DOHH2 (cell line): ENCODE measurements at regions not wholly inside any gene's neighbourhood (a gene's known extent, or its start where the extent isn't known, plus 50 kb on each side); places are given as distances from the start of the nearest gene placed in this dataset.

Source experiments
- CTCF ChIP-seq: fragments of 200-600 bp; sonication (generic); IDR thresholded peaks from one replicate; pipeline ENCODE4 v1.5.1; 2014; ENCODE audit warnings: antibody characterized with exemption, mild to moderate bottlenecking, low read depth, low read length; ENCODE audit not compliant: poor library complexity, severe bottlenecking
- EZH2phosphoT487 ChIP-seq: fragments of 200-600 bp; sonication (generic); IDR thresholded peaks from 2 replicates; pipeline ENCODE4 v1.6.1; 2017; ENCODE audit warnings: borderline replicate concordance, mild to moderate bottlenecking, antibody characterized with exemption, low read length, moderate library complexity, mixed read lengths

DNA sequence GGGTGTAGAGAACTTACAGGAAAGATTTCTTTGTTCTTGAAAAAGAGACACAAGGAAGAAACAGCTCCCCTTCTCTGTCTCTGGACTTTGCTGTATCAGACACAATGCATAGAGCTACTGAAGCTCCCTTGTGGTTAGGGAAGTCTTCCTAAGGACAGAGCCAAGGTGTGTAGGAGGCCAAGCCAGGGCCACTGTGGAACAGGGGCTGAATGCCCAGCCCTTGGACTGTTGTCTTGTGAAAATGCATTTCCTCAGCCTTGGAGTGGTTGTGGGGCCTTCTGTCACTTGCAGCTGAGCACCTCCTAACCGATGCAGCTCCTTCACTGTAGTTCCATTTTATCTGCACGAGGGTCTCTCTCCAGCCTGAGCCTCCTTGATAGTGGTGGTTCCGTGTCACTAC, 353.4 kb downstream of the CCSER2 start:
- TF ChIP-seq CTCF: no peak
- TF ChIP-seq EZH2phosphoT487: no peak
